Epithelial cell of esophagus (primary cell): ENCODE measurements at regions not wholly inside any gene's neighbourhood (a gene's known extent, or its start where the extent isn't known, plus 50 kb on each side); places are given as distances from the start of the nearest gene placed in this dataset.

Experiments
- DNase-seq: peaks from one replicate; pipeline ENCODE4 v3.0.0; 2010; ENCODE audit warnings: low read depth
- H3K4me3 ChIP-seq: 2 replicates; pipeline ENCODE4 v1.5.1; 2011; ENCODE audit warnings: mild to moderate bottlenecking, low read length, control low read depth
- TF ChIP-seq, protein P1 (sequence below): IDR thresholded peaks from 2 replicates; pipeline ENCODE4 v1.5.1; 2011; ENCODE audit warnings: low read depth, mild to moderate bottlenecking, low read length, control low read depth, inconsistent platforms; ENCODE audit not compliant: insufficient read depth; ENCODE audit errors: missing control alignments

DNA sequence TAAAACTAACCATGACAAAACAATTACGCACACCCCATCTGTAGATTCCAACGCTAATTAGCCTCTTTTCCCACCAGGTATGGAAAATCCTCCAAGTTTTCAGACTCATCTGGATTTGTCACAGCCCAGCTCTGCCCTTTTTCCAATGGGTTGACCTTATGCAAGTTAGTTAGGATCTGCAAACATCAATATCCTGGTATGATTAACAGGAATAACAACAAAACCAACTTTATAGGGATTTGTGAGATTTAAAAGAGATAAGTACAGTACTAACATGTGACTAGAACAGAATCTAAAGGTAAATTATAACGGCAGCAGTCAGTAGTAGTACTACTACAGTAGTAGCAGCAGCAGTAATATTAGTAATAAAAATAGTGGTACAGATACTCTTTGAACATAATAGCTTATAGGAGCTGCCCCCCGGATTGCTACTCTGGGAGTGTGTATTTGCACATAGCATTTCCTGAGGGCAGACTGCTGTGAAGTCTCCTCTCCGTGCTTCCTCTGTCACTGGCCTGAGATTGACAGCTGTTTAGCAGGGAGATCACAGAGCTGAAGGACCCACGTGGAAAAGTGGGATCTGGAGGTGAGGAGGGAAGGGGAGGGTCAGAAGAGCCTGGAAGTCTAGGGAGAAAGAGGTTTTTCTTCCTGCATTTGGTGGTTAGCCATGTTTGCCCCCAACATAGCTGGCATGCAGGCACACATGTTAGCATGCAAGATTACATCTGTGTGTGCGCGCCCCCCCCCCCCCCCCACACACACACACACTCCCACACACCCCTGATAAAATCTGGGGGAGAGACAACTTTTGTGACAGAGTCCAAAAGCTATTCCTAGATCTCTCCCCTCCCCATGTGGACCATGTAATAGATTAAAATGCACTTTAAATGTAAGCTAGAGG lies 73.3 kb upstream of the FAM171A1 start:
- DNase-seq = no peak
- no peak overlapping the region for H3K4me3 ChIP-seq
- TF ChIP-seq, protein P1, sequence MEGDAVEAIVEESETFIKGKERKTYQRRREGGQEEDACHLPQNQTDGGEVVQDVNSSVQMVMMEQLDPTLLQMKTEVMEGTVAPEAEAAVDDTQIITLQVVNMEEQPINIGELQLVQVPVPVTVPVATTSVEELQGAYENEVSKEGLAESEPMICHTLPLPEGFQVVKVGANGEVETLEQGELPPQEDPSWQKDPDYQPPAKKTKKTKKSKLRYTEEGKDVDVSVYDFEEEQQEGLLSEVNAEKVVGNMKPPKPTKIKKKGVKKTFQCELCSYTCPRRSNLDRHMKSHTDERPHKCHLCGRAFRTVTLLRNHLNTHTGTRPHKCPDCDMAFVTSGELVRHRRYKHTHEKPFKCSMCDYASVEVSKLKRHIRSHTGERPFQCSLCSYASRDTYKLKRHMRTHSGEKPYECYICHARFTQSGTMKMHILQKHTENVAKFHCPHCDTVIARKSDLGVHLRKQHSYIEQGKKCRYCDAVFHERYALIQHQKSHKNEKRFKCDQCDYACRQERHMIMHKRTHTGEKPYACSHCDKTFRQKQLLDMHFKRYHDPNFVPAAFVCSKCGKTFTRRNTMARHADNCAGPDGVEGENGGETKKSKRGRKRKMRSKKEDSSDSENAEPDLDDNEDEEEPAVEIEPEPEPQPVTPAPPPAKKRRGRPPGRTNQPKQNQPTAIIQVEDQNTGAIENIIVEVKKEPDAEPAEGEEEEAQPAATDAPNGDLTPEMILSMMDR = no peak

DNA sequence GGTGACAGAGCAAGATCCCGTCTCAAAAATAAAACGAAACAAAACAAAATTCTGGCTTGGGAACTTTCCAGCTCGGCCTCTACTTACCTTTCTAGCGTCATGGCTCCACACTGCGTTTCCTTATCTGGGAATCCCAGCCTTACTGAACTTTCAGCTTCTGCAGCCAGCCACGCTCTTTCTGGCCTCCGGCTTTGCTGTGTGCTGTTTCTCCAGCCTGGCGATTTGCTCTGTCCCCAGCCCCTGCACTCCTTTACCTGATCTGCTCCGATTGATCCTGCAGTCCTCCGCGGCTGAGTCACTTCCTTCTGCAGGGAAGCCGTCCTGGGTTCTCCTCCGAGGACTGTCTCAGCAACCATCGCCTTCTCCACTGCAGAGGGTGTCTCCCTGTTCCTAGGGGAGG lies 71.0 kb upstream of the FAM171A1 start:
- H3K4me3 ChIP-seq = no peak overlapping the region
- DNase-seq = no peak
- TF ChIP-seq, protein P1 = no peak

- TF ChIP-seq, protein P1 = no peak
- no peak for DNase-seq
- H3K4me3 ChIP-seq = no peak overlapping the region
These were observed 69.2 kb upstream of the FAM171A1 start for GRCh38 chr10:15440204-15440711.

- peak; percentile 50 for DNase-seq
- no peak overlapping the region for H3K4me3 ChIP-seq
- TF ChIP-seq, protein P1 = peak; percentile 37
These were observed 68.3 kb upstream of the FAM171A1 start for GRCh38 chr10:15439341-15439842.

GRCh38 chr10:15436696-15437095 lies 65.6 kb upstream of the FAM171A1 start:
- TF ChIP-seq, protein P1 = no peak
- H3K4me3 ChIP-seq = no peak overlapping the region
- peak; percentile 83 for DNase-seq

DNA sequence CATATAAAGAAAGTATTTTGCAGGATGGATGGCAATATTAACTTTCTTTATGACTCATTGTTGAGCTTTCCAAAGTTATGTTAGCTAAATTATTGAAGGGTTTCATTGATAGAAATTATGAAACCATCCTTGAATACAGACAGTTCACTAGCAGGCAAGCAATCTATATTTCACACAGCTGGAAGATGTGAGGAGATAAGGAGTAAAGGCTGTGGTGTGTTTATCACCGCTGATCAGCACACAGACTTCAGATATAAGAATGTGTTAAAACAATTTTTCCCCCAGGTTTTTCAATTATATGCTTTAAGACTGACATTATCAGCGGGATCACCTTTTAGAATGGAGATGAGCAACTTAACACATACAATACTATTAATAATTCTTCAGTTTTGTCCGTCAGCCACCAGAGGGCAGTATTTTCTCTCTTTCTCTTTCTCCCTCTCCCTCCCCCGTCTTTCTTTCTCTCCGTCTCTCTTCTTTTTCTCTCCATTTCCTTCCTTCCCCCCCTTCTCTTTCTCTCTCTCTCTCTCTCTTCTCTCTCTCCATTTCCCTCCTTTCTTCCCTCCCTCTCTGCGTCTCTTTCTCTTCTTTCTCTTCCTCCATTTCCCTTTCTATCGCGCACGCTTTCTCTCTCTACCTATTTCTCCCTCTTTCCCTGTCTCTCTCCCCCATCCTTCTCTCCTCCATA lies 62.9 kb upstream of the FAM171A1 start:
- DNase-seq = peak; percentile 60
- H3K4me3 ChIP-seq = peak overlapping the region; percentile 40
- TF ChIP-seq, protein P1 = peak; percentile 62
